GM21723 (cell line): ENCODE measurements at regions not wholly inside any gene's neighbourhood (a gene's known extent, or its start where the extent isn't known, plus 50 kb on each side); places are given as distances from the start of the nearest gene placed in this dataset.
"Not testable (repeated sequence)": the region's sequence is repeated elsewhere in the genome, so short reads cannot be mapped to it uniquely, and the experiment has no call there.

Source experiments
- ATAC-seq: cut with Tn5 transposase; IDR thresholded peaks from one replicate; pipeline ENCODE4 v1.9.1; 2021; ENCODE audit warnings: mild to moderate bottlenecking, moderate library complexity; ENCODE audit not compliant: unreplicated experiment

- ATAC-seq = not testable (repeated sequence)
These were observed 269.0 kb downstream of the FAM72C start for GRCh38 chr1:143702739-143703138.

- ATAC-seq = no peak
These were observed 272.1 kb downstream of the FAM72C start for GRCh38 chr1:143699731-143700130.

- no peak for ATAC-seq
These were observed 272.7 kb downstream of the FAM72C start for GRCh38 chr1:143699115-143699514.

- ATAC-seq = no peak
These were observed 273.8 kb downstream of the FAM72C start for GRCh38 chr1:143698016-143698415.

DNA sequence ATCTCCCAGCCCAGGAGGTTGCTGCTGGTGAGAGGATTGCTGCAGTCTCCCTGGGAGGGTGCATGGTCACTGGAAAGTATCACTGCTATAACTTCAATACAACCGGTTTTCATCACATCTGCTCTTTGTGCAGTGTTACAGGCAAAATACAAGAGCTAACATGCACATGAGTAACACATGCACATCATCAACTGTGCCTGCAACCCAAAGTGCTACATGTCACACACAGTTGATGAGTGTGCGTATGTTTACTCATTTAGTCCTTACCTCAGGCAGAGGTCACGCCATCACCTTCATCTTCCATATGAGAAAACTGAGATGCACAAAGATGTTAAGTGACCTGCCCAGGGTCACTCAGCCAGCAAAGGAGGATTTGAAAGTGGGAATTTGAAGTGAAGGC lies 277.7 kb downstream of the FAM72C start:
- no peak for ATAC-seq

- no peak for ATAC-seq
These were observed 279.7 kb downstream of the FAM72C start for GRCh38 chr1:143691971-143692529.

DNA sequence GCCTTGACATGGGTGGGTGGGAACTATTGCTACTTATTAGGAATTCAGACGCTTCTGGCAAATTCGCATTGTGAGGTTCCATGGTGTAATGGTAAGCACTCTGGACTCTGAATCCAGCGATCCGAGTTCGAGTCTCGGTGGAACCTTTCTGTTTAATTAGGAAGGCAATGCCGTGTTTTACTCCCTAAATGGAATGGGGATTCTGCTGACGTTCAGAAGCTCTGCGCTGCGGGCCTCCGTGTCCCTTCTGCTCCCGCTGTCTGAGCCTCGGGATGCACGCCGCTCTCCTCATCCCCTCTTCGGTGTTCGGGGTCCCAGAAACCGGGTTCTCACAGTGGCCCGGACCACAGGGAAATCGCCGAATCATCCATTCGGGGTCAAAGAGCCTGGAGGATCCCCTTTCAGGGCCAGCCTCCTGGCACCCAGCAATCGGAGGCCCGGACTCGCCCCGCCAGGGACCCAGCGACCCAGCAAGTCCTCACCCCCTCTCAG lies 280.3 kb downstream of the FAM72C start:
- ATAC-seq = no peak

- no peak for ATAC-seq
These were observed 282.0 kb downstream of the FAM72C start for GRCh38 chr1:143689781-143690180.

DNA sequence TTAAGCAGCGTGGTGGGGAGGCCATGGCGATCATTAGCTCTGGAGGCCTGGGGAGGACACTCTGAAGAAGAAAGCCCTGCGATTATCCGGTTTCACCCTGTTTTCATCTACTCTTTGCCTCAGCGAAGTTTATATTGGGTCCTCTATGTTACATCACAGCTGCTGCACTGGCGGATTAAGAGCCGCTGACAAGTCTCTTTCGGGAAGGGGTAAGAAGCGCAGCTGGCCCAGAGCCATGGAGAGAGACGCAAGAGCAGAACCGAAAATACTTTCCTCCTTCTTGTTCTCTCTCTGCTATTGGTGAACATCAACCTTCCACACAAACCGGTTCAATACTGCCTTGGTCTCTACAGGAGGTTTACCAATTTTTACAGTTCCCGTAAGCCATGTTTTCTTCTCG lies 291.5 kb downstream of the FAM72C start:
- no peak for ATAC-seq

- no peak for ATAC-seq
These were observed 298.8 kb downstream of the FAM72C start for GRCh38 chr1:143672983-143673382.

DNA sequence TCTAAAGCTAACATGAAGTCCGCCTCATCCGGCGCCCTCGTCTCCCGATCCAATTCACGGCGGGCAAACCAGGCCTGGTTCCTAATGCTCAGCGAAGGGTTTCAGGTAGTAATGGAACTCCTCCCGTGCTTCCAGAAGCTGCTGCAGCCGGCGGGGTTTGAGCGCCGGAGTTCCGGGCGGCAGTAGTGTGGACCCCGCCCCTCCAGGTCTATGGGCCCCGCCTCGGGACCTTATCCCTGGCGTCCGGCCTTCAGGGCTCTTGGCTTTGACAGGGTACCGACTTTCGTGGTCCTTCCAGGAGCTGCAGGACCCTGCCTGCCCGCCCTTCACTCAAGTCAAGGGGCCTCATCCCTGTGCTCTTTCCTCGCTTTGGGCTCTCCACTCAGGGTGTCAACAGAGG lies 304.1 kb downstream of the FAM72C start:
- no peak for ATAC-seq

DNA sequence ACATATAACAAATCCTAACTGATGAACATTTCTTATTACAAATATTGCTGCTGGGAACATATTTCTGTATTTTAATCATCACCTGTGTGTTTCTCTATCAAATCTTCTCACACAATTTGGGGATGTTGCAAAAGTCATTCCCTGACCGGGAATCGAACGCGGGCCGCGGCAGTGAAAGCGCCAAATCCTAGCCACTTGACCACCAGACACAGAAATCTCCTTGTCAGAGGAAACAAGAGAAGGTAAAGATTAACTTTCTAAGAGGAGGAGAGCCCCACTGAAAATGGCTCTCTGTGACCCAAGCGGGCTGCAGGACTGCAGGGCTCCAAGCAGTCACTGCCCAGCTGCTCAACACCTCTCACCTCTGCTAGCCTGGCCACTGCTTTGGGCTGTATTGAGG lies 304.9 kb downstream of the FAM72C start:
- no peak for ATAC-seq

- no peak for ATAC-seq
These were observed 306.2 kb downstream of the FAM72C start for GRCh38 chr1:143665606-143666005.

- ATAC-seq = not testable (repeated sequence)
These were observed 308.7 kb downstream of the FAM72C start for GRCh38 chr1:143663056-143663455.

- ATAC-seq = no peak
These were observed 310.2 kb downstream of the FAM72C start for GRCh38 chr1:143661418-143662101.

DNA sequence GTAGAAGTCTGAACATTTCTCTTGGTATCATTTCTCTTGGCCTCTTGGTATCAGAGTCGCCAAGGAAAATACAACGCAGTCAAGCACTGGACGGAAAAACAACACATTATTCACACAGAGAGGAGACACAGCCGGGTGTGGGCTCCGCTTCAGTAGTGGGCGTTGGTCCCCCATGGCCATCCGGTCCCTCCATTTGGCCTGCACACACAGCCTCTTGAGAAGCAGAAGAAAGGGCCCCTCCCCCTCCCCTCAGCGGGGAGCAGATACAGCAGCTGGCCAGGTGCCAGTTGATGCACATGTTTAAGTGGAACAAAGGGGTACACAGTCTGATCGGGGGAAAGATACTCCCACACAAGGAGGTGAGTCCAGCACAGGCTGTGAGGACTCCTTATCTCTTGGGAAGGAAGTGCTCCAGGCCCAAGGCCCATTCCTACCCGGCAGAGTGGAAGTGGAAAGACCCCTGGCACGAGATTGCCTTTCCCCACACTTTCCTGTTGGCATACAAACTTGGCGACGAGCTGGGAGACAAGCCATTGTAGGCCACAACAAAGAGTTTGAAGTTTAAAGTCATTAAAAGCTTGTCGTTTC lies 311.3 kb downstream of the FAM72C start:
- no peak for ATAC-seq

DNA sequence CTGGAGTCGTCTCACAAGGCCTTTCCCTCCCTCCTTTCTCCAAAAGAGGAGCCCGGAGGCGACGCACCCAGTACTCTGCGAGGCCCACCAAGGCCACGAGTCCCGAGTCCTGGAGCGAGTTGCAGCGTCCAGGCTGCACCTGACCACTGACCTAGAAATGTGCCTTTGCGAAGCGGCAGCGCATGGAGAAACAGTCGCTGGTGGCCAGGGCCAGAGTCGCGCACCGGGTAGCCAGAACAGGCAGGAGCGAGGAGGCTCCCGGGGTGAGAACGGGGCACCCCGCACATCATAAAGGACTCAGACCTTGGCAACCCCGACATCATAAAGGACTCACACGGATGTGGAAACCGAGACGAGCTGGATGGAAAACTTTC lies 318.4 kb downstream of the FAM72C start:
- no peak for ATAC-seq

DNA sequence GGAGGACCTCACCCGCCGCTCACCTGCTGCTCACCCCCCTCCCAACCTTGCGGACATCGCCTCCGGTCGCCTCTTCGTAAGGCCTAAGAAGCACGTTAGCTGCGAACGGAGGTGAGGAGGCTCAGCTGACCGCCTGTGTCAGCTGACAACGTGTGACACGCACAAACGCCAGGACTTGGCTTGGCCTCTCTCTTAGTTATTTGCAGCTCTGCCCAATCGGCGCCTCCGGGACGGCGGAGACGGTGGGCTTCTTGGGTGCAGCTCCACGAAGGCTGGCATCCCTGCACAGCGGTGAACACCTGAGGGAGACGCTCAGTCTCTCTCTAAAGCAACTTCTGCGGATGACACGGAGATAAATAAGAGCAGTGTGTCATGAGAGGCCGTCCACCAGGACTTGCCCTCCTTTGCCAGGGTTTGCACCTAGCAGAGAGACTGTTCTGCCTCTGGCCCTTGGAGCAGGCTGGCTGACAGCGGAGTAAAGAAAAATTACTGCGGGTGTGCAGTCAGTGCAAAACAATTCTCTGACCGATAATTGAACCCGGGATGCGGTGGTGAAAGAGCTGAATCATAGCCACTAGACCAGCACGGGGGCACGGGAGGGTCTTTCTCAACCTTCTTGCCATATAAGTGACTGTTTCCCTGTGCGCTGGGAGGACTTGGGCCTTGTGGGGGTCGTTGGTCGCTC lies 318.9 kb downstream of the FAM72C start:
- ATAC-seq = no peak

- ATAC-seq = no peak
These were observed 319.6 kb downstream of the FAM72C start for GRCh38 chr1:143652187-143652586.

DNA sequence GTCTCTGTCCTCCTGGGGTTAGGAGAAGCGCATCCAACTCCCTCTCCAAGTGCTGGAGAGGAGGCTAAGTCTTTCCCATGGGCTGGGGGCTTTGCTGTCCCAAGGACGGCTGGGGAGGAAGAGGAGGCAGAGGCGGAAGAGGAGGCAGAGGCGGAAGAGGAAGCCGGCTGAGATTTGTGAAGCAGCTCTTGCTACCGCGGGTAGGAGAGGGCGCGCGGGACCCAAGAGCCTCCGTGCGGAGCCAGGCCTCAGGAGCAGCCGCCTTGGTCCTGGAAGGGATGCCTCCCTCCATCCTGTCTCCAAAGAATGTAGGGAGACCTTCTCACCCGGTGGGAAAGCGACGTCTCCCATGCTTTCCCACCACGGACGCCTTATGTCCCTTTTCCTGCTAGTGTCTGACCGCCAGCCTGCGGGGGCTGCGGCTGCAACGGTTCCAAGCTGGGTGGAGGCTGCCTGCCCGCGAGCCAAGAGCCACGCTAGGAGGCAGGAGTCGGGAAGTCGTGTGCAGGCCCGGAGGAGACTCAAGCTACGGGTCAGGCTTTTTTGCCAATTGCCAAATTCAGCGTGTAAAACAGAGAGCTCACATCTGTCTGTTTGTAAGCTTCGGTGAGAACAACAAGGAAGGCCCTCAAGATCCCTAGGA lies 320.3 kb downstream of the FAM72C start:
- ATAC-seq = no peak

DNA sequence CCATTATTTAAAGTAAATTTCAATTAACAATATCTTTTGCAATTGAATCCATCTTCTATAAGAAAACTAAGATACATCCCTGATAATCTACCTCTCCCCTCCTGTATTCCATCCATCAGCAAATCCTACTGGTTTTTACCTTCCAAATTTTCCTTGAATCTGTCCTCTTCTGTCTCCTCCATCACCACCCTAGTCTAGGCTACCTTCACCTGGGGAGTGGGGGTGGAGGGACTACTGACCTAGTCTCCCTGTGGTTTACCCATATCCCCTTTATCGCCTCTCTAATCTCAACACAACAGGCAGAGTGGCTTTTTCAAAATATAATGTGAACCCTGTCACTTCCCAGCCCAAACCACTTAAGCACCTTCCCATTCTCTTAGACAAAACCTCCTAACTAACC lies 327.8 kb downstream of the FAM72C start:
- not testable (repeated sequence) for ATAC-seq
